ENCODE measurements at regions not wholly inside any gene's neighbourhood (a gene's known extent, or its start where the extent isn't known, plus 50 kb on each side); places are given as distances from the start of the nearest gene placed in this dataset.

- CTCF ChIA-PET = no interaction called here
- DNase-seq (ENCODE audit: low read depth) = no peak
- POLR2A ChIA-PET = no interaction called here
- Histone ChIP-seq H3K4me3 (ENCODE audit: low read depth, low read length) (no peak overlapping the region), H3K36me3 (ENCODE audit: control insufficient read depth, insufficient read depth, low read length) (no peaks in the 10 kb centered on the region), H3K27me3 (ENCODE audit: control insufficient read depth, insufficient read depth, low read length) (no peaks in the 10 kb centered on the region)
- TF ChIP-seq, protein P1, sequence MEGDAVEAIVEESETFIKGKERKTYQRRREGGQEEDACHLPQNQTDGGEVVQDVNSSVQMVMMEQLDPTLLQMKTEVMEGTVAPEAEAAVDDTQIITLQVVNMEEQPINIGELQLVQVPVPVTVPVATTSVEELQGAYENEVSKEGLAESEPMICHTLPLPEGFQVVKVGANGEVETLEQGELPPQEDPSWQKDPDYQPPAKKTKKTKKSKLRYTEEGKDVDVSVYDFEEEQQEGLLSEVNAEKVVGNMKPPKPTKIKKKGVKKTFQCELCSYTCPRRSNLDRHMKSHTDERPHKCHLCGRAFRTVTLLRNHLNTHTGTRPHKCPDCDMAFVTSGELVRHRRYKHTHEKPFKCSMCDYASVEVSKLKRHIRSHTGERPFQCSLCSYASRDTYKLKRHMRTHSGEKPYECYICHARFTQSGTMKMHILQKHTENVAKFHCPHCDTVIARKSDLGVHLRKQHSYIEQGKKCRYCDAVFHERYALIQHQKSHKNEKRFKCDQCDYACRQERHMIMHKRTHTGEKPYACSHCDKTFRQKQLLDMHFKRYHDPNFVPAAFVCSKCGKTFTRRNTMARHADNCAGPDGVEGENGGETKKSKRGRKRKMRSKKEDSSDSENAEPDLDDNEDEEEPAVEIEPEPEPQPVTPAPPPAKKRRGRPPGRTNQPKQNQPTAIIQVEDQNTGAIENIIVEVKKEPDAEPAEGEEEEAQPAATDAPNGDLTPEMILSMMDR (IDR thresholded peaks at IDR 0.05; ENCODE audit: insufficient read depth, low read depth, low read length) = no peak
These were observed 315.7 kb upstream of the ECI2 start for GRCh38 chr6:4451081-4451480.

DNA sequence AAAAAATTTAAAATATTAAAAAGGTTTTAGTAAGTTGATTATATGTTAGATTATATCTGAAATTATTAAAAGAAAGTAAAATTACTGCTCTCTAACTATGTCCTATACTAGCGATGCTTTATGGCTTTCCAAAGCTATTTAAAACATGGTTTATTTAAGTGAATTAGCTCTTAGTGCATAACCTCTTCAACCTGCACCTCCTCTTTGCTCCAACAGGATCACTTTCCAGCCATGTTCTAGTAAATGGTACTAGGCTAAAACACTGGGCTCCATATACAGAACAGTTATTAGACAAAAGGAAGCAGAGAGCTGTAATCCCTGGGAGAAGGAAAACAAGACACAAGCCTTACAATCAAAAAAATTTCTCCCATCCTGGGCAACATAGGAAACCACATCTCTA lies 314.9 kb upstream of the ECI2 start:
- no peak overlapping the region for H3K4me3 ChIP-seq (ENCODE audit: low read depth, low read length)
- no peaks in the 10 kb centered on the region for H3K27me3 ChIP-seq (ENCODE audit: control insufficient read depth, insufficient read depth, low read length)
- no peaks in the 10 kb centered on the region for H3K36me3 ChIP-seq (ENCODE audit: control insufficient read depth, insufficient read depth, low read length)
- TF ChIP-seq, protein P1 (IDR thresholded peaks at IDR 0.05; ENCODE audit: insufficient read depth, low read depth, low read length) = no peak
- ChIA-PET CTCF (no interaction called here), POLR2A (no interaction called here)
- no peak for DNase-seq (ENCODE audit: low read depth)

DNA sequence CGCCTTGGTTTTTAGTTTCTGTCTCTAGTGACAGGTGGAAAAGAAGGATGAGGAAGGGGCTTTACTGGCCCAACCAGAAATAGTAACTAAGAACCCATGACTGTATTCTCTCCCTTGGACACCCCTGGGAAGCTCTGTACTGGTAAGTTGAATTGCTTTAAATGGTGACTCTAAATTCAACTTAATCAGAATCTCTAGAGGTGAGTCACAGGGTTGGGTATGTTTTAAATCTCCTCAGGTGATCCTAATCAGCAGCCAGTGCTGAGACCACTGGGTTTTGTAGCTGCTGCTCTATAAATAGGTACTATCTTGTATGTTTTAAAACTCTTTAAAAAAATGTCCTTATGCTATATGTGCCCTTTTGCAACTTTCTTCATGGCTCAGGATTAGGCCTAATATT lies 314.0 kb upstream of the ECI2 start:
- TF ChIP-seq, protein P1 (IDR thresholded peaks at IDR 0.05; ENCODE audit: insufficient read depth, low read depth, low read length) = no peak
- H3K4me3 ChIP-seq (ENCODE audit: low read depth, low read length) = no peak overlapping the region
- ChIA-PET CTCF (no interaction called here), POLR2A (no interaction called here)
- no peaks in the 10 kb centered on the region for H3K36me3 ChIP-seq (ENCODE audit: control insufficient read depth, insufficient read depth, low read length)
- no peaks in the 10 kb centered on the region for H3K27me3 ChIP-seq (ENCODE audit: control insufficient read depth, insufficient read depth, low read length)
- no peak for DNase-seq (ENCODE audit: low read depth)

GRCh38 chr6:4448841-4449240 lies 313.5 kb upstream of the ECI2 start:
- CTCF ChIA-PET = no interaction called here
- TF ChIP-seq, protein P1 (IDR thresholded peaks at IDR 0.05; ENCODE audit: insufficient read depth, low read depth, low read length) = no peak
- no peaks in the 10 kb centered on the region for H3K27me3 ChIP-seq (ENCODE audit: control insufficient read depth, insufficient read depth, low read length)
- no peak overlapping the region for H3K4me3 ChIP-seq (ENCODE audit: low read depth, low read length)
- H3K36me3 ChIP-seq (ENCODE audit: control insufficient read depth, insufficient read depth, low read length) = no peaks in the 10 kb centered on the region
- no peak for DNase-seq (ENCODE audit: low read depth)
- POLR2A ChIA-PET = no interaction called here

DNA sequence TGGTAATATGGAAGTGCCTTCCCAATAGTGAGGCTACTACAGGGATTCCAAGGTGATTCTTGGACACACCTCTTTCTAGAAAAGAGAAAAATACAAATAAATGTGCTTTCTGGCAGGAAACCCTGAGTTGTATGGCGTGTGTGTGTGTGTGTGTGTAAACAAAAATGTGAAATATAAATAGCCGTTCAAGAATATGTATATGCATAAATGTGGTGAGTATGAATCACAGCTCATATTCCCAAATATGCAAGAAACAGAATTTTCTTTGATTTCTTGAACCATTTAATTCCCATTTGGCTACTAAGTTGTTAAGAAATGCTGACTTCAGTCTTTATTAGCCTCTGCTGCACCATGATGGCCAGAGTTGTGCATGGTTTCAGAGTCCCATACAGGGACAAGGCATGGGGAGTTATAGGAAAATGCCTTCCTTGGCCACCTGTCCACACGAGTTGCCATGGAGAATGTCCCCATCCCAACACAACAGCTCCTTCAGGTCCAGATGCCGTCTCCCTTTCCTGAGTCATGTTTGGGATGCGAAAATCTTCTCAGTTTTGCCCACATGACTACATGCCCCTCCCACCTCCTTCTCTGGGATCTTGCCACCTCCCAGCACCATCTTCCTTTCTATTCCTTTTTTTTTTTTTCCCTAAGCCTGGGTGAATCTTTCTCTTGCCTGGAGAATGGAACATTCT lies 312.4 kb upstream of the ECI2 start:
- no peak overlapping the region for H3K4me3 ChIP-seq (ENCODE audit: low read depth, low read length)
- CTCF ChIA-PET = interaction anchor here (1.3 kb wide), 1 partner anchor 13 kb away, joined by 5 read pairs; no protein-coding TSS in a partner anchor
- TF ChIP-seq, protein P1 (IDR thresholded peaks at IDR 0.05; ENCODE audit: insufficient read depth, low read depth, low read length) = no peak
- H3K27me3 ChIP-seq (ENCODE audit: control insufficient read depth, insufficient read depth, low read length) = no peaks in the 10 kb centered on the region
- no peak for DNase-seq (ENCODE audit: low read depth)
- H3K36me3 ChIP-seq (ENCODE audit: control insufficient read depth, insufficient read depth, low read length) = no peaks in the 10 kb centered on the region
- POLR2A ChIA-PET = no interaction called here
